H1 (cell line): ENCODE measurements at regions not wholly inside any gene's neighbourhood (a gene's known extent, or its start where the extent isn't known, plus 50 kb on each side); places are given as distances from the start of the nearest gene placed in this dataset.

Source experiments
- CBX8 ChIP-seq: fragments of 300-800, 300-1000 bp; sonication (generic); IDR thresholded peaks from 2 replicates; pipeline ENCODE4 v1.7.1; 2016; ENCODE audit warnings: low read depth, low read length, borderline replicate concordance
- JUN ChIP-seq: IDR thresholded peaks from 2 replicates; pipeline ENCODE4 v1.6.1; 2011; ENCODE audit warnings: low read depth, mild to moderate bottlenecking, improper control_type of control experiment, low read length
- JUND ChIP-seq: IDR thresholded peaks from 2 replicates; pipeline ENCODE4 v1.6.1; 2011; ENCODE audit warnings: mild to moderate bottlenecking, improper control_type of control experiment, low read length
- KDM5A ChIP-seq: fragments of 200-600 bp; IDR thresholded peaks from 2 replicates; pipeline ENCODE4 v1.7.1; 2012; ENCODE audit warnings: mild to moderate bottlenecking, low read length, inconsistent platforms, mixed read lengths
- MAFK ChIP-seq: IDR thresholded peaks from 2 replicates; pipeline ENCODE4 v1.6.1; 2012; ENCODE audit warnings: low read depth, mild to moderate bottlenecking, improper control_type of control experiment, low read length
- SIN3A ChIP-seq, 2 experiments: IDR thresholded peaks in 1 of 2; conservative IDR thresholded peaks in 1 of 2; 2 replicates each; pipeline ENCODE4 v1.6.1; 2011 to 2012; ENCODE audit warnings: low read length in 2 of 2, improper control_type of control experiment in 1 of 2, low read depth in 1 of 2, mild to moderate bottlenecking in 1 of 2
- TF ChIP-seq, protein P1 (sequence below): IDR thresholded peaks from 2 replicates; pipeline ENCODE4 v1.6.1; 2012; ENCODE audit warnings: inconsistent platforms

DNA sequence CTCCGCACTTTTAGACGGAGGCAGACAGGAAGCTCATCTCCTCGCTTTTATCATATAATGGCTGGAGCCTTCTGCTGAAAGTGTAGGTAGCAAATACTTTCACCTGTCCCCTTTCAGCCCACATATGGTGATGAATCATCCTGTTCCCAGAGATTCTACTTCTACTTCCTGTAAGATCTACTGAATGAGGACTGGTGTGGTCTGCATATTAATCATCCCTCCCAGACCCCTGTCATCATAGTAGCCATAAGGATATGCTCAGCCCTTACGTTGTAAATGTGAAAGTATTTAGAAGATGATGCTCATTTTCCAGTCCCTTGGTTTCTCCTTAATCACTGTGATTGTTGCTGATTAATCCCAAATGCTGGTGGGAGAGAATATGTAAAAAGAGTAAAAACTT lies 268.2 kb upstream of the GRIP1 start (continued):
- TF ChIP-seq MAFK = no peak
- TF ChIP-seq KDM5A = no peak
- no peak for TF ChIP-seq SIN3A (conservative IDR thresholded peaks at IDR 0.05 in 1 of 2, IDR thresholded peaks at IDR 0.05 in 1 of 2; ENCODE audit: low read depth in 1 of 2, low read length in 2 of 2)
- TF ChIP-seq JUN = no peak
- TF ChIP-seq, protein P1, sequence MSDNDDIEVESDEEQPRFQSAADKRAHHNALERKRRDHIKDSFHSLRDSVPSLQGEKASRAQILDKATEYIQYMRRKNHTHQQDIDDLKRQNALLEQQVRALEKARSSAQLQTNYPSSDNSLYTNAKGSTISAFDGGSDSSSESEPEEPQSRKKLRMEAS = no peak
- no peak for TF ChIP-seq JUND
- no peak for TF ChIP-seq CBX8
- TF ChIP-seq, all 59 proteins: peak for 0
